Pons (tissue), 1 donor: ENCODE measurements at regions not wholly inside any gene's neighbourhood (a gene's known extent, or its start where the extent isn't known, plus 50 kb on each side); places are given as distances from the start of the nearest gene placed in this dataset.

Experiments
- DNase-seq: peaks from one replicate; pipeline ENCODE4 v3.0.0-alpha.2; 2016; ENCODE audit warnings: low spot score

GRCh38 chr6:14641423-14642135, 524.0 kb downstream of the CD83 start:
- peak; percentile 49 for DNase-seq

GRCh38 chr6:14642136-14642505, 524.5 kb downstream of the CD83 start:
- DNase-seq, result no peak

- no peak for DNase-seq
Observed at GRCh38 chr6:14642842-14643241, 525.3 kb downstream of the CD83 start.

GRCh38 chr6:14644381-14644780, 526.8 kb downstream of the CD83 start:
- no peak for DNase-seq

GRCh38 chr6:14645221-14645620, 527.6 kb downstream of the CD83 start:
- DNase-seq, result no peak

- no peak for DNase-seq
Observed at GRCh38 chr6:14645841-14646240, 528.3 kb downstream of the CD83 start.

GRCh38 chr6:14646371-14646770, 528.8 kb downstream of the CD83 start:
- no peak for DNase-seq

- no peak for DNase-seq
Observed at GRCh38 chr6:14647357-14647756, 529.8 kb downstream of the CD83 start.

- no peak for DNase-seq
Observed at GRCh38 chr6:14652536-14652935, 535.0 kb downstream of the CD83 start.

- no peak for DNase-seq
Observed at GRCh38 chr6:14655201-14656061, 537.9 kb downstream of the CD83 start.

- peak; percentile 41 for DNase-seq
Observed at GRCh38 chr6:14656078-14656521, 538.5 kb downstream of the CD83 start.

- no peak for DNase-seq
Observed at GRCh38 chr6:14656649-14657048, 539.1 kb downstream of the CD83 start.

GRCh38 chr6:14658030-14658429, 540.5 kb downstream of the CD83 start:
- no peak for DNase-seq

GRCh38 chr6:14658886-14659561, 541.5 kb downstream of the CD83 start:
- DNase-seq, result peak; percentile 19

GRCh38 chr6:14659841-14660240, 542.3 kb downstream of the CD83 start:
- no peak for DNase-seq

- peak; percentile 30 for DNase-seq
Observed at GRCh38 chr6:14660806-14661579, 543.4 kb downstream of the CD83 start.

GRCh38 chr6:14661691-14662090, 544.1 kb downstream of the CD83 start:
- DNase-seq, result no peak

- no peak for DNase-seq
Observed at GRCh38 chr6:14664112-14664601, 546.6 kb downstream of the CD83 start.

GRCh38 chr6:14664621-14665315, 547.2 kb downstream of the CD83 start:
- no peak for DNase-seq

- DNase-seq, result no peak
Observed at GRCh38 chr6:14665827-14666724, 548.5 kb downstream of the CD83 start.
